ENCODE measurements at regions not wholly inside any gene's neighbourhood (a gene's known extent, or its start where the extent isn't known, plus 50 kb on each side); places are given as distances from the start of the nearest gene placed in this dataset.

GRCh38 chr1:30637183-30637980, 86.0 kb downstream of the MATN1 start:
- no peak for DNase-seq

DNA sequence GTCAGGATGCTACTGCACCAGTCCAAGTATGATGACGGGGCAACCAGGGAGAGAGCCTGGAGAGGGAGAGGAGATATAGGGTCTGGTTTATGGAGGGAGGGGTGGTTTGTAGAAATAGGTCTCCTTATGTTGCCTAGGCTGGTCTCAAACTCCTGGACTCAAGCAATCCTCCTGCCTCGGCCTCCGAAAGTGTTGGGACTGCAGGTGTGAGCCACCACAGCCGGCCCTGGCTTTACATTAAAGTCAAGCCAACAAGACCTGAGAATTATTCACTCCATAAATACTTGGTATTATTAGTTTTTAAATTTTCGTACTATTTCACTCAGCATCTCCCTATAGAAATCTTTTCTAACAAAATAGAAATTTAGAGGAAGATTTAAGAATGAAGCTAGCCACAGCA, 86.8 kb downstream of the MATN1 start:
- DNase-seq = no peak

GRCh38 chr1:30635391-30635975, 87.9 kb downstream of the MATN1 start:
- DNase-seq = no peak

DNA sequence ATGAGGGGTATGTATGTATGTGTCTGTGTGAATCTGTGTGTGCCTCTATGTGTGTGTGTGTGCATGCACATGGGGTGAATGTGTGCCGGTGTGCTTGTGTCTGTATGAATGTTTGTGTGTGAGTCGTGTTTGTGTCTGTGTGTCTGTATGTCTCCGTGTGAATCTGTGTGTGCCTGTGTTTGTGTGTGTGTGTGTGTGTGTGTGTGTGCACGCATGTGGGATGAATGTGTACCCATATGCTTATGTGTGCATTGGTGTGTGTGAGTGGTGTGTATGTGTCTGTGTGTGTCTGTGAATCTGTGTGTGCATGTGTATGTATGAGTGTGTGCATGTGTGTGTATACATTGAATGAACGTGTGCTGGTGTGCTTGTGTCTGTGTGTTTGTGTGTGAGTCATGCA, 88.9 kb downstream of the MATN1 start:
- DNase-seq = no peak

- DNase-seq = no peak
Measured at GRCh38 chr1:30633294-30633693, 90.1 kb downstream of the MATN1 start.

DNA sequence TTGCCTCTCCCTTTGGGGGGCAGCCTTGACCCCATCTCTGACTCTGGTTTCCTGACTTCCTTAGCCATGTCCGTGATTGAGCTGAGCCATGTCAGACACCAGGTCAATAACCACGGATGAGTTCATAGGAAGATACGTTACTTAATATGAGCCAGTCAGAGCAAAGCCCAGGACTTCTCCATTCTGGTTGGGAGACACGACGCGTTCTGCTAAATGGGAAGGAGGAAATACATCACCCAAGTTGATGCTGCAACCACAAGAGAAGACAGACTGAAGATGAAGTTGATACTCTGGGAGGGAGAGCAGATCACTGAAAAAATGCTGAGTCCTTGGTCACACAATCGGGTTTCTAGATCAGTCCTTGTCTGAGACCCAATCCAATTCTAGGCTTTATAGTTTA, 90.9 kb downstream of the MATN1 start:
- DNase-seq = no peak

DNA sequence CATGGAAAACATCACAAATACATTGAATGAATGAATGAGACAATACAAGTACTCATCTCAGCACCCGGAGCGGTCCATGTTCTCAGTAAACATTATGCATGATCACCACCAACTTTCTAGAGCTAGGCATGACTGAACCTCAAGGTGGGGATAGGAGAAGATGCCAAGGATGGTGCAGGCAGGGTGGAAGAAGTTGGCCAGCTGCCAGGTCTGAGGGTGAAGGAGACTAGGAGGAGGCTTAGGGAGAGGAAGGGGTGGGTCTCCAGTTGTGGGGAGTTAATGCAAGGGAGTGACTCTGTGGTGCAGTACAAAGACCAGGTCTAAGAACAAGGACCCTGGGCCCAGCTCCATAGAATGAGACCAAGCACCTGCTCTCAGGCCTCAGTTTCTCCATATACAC, 91.7 kb downstream of the MATN1 start:
- DNase-seq = no peak

DNA sequence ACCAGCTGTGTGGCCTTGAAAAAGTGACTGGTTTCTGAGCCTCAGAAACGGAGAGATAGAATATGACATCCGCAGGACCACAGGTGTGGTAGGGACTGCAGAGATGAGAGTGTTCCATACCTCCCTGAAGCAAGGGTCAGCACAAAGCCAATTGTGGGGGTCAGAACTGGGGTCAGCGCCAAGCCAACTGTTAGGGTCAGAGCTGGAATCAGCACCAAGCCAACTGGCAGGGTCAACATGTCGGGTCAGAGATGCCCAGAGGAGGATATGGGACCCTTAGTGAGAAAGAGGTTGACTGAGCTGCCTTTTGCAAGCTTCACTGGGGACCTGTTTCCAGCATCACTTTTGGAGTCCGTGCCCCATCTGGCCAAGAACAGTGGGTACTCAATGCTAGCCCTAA, 93.9 kb downstream of the MATN1 start:
- no peak for DNase-seq

DNA sequence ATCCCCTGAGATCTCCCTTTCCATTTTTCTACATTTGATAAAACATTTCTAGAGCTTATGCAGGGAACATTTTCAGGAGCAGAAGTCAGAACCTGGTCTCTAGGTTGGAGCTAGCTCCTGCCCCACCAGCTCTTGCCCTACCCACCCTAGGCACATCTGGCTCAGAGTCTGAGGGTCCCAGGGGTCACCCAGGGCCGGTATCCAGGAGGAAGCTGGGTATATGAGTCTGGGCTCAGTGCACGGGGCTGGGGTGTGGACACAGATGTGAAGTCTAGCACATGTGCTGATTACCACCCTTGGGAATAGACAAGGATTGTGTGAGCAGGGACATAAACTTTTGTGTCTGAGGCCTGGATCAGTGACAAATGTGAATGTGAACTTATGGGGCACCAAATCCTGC, 95.4 kb downstream of the MATN1 start:
- no peak for DNase-seq

DNA sequence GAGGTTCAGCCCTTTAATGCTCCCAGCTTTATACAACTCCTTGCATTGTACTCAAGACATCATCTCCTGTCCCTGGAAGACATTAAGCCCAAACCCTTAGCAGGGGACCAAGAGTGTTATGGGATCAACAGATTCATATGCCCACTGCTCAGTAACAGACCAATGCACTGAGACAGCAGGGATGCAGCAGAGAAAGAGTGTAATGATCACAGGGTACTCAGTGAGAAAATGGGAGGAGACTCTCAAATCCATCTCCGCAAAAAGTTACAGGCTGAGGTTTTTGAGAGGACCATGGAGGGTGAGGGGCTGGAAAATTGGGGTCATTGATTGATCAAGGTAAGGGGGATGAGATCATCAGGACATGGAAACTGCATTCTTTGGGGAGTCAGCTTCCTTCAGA, 96.2 kb downstream of the MATN1 start:
- no peak for DNase-seq

- DNase-seq = no peak
Measured at GRCh38 chr1:30623431-30623830, 100.0 kb downstream of the MATN1 start.

DNA sequence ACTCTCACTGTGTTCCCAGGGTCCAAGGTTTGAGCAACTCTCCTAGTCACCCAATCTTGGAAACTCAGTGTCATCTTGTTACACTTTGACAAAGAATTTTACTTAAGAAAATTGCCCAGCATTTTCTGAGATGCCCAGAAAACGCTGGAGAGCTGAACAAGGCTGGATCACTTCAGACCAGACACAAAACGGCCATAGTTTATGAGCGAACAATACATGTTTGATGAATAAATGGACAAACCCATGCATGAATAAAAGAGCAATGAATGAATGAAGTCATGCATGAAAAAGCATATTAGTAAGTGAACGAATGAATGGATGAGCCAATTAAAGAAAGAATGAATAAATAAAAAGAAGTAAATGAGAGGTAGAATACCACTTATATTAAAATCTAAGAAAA, 103.8 kb downstream of the MATN1 start:
- no peak for DNase-seq

DNA sequence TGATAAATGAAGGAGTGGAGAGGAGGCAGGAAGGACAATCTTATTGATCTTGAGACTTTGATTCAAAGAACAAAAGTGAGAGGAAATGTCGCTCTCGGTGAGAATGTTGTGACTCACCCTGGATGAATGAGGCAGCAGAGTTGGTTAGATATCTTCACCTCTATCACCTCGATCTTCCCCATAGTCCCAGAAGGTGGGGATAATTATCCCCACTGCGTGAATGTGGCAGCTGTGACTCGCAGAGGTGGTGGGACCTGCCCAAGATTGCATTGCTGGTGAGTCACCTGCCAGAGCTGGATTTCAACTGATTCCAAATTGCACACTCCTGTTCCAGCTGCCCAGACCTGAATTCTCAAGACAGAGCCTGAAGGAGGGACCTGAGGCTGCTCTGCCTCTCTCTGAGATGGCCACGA, 105.0 kb downstream of the MATN1 start:
- DNase-seq = peak; percentile 26

GRCh38 chr1:30616759-30617158, 106.6 kb downstream of the MATN1 start:
- DNase-seq = no peak

DNA sequence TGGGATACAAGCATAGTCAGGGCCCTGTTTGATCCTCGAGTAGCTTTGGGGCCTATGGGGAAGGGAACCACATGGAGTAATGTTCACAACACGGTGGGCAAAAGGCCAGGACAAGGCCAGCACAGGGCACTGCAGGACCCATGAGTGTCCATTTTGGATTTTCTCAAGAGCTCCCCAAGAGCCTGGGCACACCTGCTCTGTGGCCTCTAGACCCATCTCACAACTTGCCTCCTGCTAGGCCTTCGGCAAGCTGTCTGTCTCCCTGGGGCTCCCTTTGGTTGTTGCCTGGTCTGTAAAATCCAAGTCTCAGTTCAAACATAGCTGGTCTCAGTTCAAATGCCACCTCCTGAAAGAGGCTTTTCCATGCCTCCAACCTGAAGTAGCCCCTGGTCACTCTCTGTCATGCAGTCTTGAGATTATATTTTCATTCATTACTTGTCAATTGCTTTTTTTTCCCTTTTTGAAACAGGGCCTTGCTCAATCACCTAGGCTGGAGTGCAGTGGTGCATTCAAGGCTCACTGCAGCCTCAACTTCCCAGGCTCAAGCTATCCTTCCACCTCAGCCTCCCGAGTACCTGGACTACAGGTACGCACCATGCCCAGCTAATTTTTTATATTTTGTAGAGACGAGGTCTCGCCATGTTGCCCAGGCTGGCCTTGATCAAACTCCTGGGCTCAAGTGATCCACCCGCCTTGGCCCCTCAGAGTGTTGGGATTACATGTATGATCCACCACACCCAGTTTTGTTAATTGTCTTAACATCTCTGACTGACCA, 107.4 kb downstream of the MATN1 start:
- no peak for DNase-seq

DNA sequence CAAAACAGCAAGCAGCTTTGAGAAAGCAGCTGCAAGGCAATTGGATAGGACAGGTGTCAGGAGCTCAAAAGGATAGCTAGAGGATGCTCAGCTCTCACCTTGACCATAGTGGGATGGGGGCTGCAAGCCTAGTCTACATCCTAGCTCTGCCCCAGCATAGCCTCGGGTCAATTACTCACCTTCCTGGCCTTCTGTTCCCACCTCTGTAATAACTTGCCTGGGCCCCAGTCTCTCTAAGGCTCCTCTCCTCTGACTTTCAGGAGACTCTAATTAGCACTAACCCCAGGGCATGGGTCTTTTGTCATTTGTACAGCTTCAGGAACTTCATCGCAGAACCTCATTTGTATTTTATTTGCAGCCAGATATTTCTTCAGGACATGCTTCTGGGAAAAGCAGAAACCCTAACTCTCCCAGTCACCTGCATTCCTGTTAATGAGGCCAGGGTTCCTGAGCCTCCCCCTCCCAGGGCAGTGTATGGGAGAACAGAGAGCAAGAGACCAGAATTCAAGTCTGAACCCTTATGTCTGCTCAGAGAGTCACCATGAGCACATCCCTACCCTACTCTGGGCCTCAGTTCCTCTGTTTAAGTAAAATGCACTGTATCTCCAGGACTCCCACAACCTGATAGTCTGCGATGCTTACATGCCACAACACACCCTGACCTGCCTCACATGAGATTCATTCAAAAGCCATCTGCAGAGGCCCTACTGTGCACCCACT, 108.1 kb downstream of the MATN1 start:
- no peak for DNase-seq

DNA sequence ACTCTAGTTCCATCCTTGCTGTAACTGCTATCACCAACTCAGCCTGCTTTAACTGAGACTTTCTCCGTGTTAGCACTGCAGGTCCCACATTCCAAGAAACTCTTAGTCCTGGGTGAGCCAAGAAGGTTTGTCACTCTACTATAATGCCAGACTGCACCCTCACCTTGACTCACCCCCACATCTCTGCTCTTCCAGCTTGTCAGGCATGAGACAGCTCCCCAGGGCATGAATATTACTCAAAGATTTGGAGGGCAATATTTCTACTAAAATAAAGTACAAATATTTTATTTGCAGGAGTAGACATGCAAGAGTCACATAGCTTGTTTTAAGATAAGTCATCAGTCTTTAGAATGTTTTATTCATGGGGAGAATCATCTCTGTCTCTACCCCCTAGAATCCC, 110.2 kb downstream of the MATN1 start:
- peak; percentile 13 for DNase-seq

GRCh38 chr1:30612536-30613065, 110.8 kb downstream of the MATN1 start:
- DNase-seq = no peak

DNA sequence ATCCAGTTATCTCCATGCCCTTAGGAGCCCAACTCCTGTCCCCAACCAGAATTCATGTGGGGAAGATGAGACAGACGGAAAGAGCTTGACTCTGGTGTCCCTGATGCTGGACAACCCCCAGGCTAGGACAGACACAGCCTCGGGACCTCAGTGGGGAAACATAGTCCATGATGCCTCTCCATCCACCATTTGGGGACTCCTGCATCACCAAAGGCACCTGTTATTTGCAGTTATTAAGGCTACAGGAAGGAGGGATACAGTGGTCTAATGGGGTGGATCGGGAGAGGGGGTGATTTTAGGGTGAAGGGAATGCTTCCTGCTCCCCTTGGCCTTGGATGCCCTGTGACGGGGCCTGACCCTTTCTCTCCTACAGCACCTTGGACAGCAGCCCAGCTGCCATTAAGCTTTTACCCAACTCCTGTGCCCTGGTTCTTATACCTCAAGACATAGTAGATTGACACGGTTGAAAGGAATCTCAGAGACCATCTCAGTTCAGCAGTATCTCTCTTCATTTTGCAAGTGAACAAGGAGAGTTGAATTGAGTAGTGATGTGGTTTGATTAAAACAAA, 111.6 kb downstream of the MATN1 start:
- no peak for DNase-seq

- no peak for DNase-seq
Measured at GRCh38 chr1:30610917-30611316, 112.5 kb downstream of the MATN1 start.

DNA sequence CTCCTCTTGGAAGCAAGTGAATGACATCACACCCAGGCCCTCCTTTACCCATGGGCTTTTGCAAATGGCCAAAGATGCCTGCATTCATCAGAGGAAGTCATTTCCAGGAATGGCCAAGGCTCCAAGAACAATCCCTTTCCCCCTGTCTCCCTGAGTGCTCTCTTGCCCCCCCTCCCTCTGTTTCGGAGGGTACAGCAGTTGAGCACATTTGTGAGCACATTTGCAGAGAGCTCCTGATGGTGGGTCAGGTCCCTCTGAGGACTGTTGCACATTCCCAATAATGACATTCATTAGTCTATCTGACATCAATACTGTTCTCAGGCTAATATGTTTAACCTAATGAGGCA, 113.4 kb downstream of the MATN1 start:
- no peak for DNase-seq

GRCh38 chr1:30609336-30609998, 113.9 kb downstream of the MATN1 start:
- no peak for DNase-seq
